CD8-positive, alpha-beta memory T cell (primary cell): ENCODE measurements at regions not wholly inside any gene's neighbourhood (a gene's known extent, or its start where the extent isn't known, plus 50 kb on each side); places are given as distances from the start of the nearest gene placed in this dataset.

ENCODE experiments used
- CTCF ChIA-PET: fragments of 350-600 bp; sonication (Branson Sonifier 250); formaldehyde crosslinking; loops from one replicate; lab custom pipeline; 2021; ENCODE audit warnings: antibody characterized with exemption; lab: Charles Lee
- POLR2A ChIA-PET: fragments of 350-600 bp; sonication (Branson Sonifier 250); formaldehyde crosslinking; loops from one replicate; lab custom pipeline; 2021; ENCODE audit warnings: antibody characterized with exemption; lab: Charles Lee
- DNase-seq, 5 donors: peaks; one replicate each; pipeline versions ENCODE4 v3.0.0 to v3.0.0-alpha.2; 2020 to 2022; ENCODE audit warnings: mixed read lengths in 1 of 5
- H3K27ac ChIP-seq: one replicate; pipeline ENCODE4 v1.7.0; 2013; ENCODE audit warnings: low read depth, mild to moderate bottlenecking, low read length, moderate library complexity
- H3K27me3 ChIP-seq: 2 replicates; pipeline ENCODE4 v1.7.0; 2013; ENCODE audit warnings: low read length, mild to moderate bottlenecking; ENCODE audit not compliant: insufficient read depth, poor library complexity, severe bottlenecking
- H3K36me3 ChIP-seq: 2 replicates; pipeline ENCODE4 v1.7.0; 2013; ENCODE audit warnings: mild to moderate bottlenecking, low read length, moderate library complexity; ENCODE audit not compliant: insufficient read depth
- H3K4me1 ChIP-seq: 2 replicates; pipeline ENCODE4 v1.7.0; 2013; ENCODE audit warnings: mild to moderate bottlenecking, low read length, moderate library complexity; ENCODE audit not compliant: insufficient read depth
- H3K4me3 ChIP-seq: 2 replicates; pipeline ENCODE4 v1.7.0; 2013; ENCODE audit warnings: mild to moderate bottlenecking, low read length
- H3K9me3 ChIP-seq: 2 replicates; pipeline ENCODE4 v1.7.0; 2013; ENCODE audit warnings: mild to moderate bottlenecking, low read length
- H3K27ac Mint-ChIP-seq, 8 donors: one replicate each; pipeline ENCODE4 v1.8.0; 2020 to 2021; ENCODE audit warnings: mixed read lengths in 8 of 8, mild to moderate bottlenecking in 6 of 8, inconsistent platforms in 3 of 8, moderate library complexity in 3 of 8
- H3K27me3 Mint-ChIP-seq, 2 donors: one replicate each; pipeline ENCODE4 v1.8.0; 2020 to 2021; ENCODE audit warnings: mixed read lengths in 2 of 2, mild to moderate bottlenecking in 1 of 2, moderate library complexity in 1 of 2
- H3K36me3 Mint-ChIP-seq, 3 donors: one replicate each; pipeline ENCODE4 v1.8.0; 2020 to 2021; ENCODE audit warnings: mixed read lengths in 3 of 3, inconsistent platforms in 1 of 3, mild to moderate bottlenecking in 1 of 3
- H3K4me1 Mint-ChIP-seq, 3 donors: one replicate each; pipeline ENCODE4 v1.8.0; 2020 to 2021; ENCODE audit warnings: mixed read lengths in 3 of 3, inconsistent platforms in 1 of 3, mild to moderate bottlenecking in 1 of 3
- H3K4me3 Mint-ChIP-seq, 7 donors: one replicate each; pipeline ENCODE4 v1.8.0; 2020 to 2021; ENCODE audit warnings: mixed read lengths in 7 of 7, mild to moderate bottlenecking in 6 of 7, moderate library complexity in 4 of 7, inconsistent platforms in 2 of 7
- H3K9me3 Mint-ChIP-seq, 5 donors: one replicate each; pipeline ENCODE4 v1.8.0; 2020 to 2022; ENCODE audit warnings: mixed read lengths in 5 of 5, mild to moderate bottlenecking in 3 of 5, moderate library complexity in 2 of 5, inconsistent platforms in 1 of 5

- CTCF ChIA-PET, result no interaction called here
- H3K4me3 Mint-ChIP-seq, result no peak overlapping the region
- no peaks in the 10 kb centered on the region for H3K36me3 ChIP-seq
These were observed 218.8 kb upstream of the C11orf87 start for GRCh38 chr11:109203176-109203575.

GRCh38 chr11:109205312-109205711 is 216.7 kb upstream of the C11orf87 start:
- H3K4me3 Mint-ChIP-seq, result no peak overlapping the region

More at GRCh38 chr11:109203176-109203575, 218.8 kb upstream of the C11orf87 start:
- no peaks in the 10 kb centered on the region for H3K4me1 Mint-ChIP-seq
- H3K9me3 ChIP-seq, result no peaks in the 10 kb centered on the region
- POLR2A ChIA-PET, result no interaction called here
- H3K27ac ChIP-seq, result no peak overlapping the region
- no peaks in the 10 kb centered on the region for H3K27me3 ChIP-seq
- peaks cover under 1 to 8% (median 2%) of the 10 kb centered on the region in 5 donors for H3K9me3 Mint-ChIP-seq
- H3K27me3 Mint-ChIP-seq, result no peaks in the 10 kb centered on the region
- H3K27ac Mint-ChIP-seq, result no peak overlapping the region
- no peaks in the 10 kb centered on the region for H3K36me3 Mint-ChIP-seq
- H3K4me3 ChIP-seq, result no peak overlapping the region
- DNase-seq, result no peak
- H3K4me1 ChIP-seq, result no peaks in the 10 kb centered on the region

GRCh38 chr11:109208121-109208520 is 213.9 kb upstream of the C11orf87 start:
- Histone ChIP-seq H3K27me3 (no peaks in the 10 kb centered on the region), H3K4me1 (no peaks in the 10 kb centered on the region), H3K36me3 (no peaks in the 10 kb centered on the region), H3K9me3 (no peaks in the 10 kb centered on the region), H3K4me3 (no peak overlapping the region), H3K27ac (no peak overlapping the region)
- Mint-ChIP-seq H3K36me3 (no peaks in the 10 kb centered on the region), H3K4me1 (no peaks in the 10 kb centered on the region), H3K27ac (no peak overlapping the region), H3K27me3 (no peaks in the 10 kb centered on the region), H3K4me3 (no peak overlapping the region), H3K9me3 (peaks cover 2 to 15% (median 6%) of the 10 kb centered on the region in 5 donors)
- no peak for DNase-seq
- ChIA-PET POLR2A (no interaction called here), CTCF (no interaction called here)

More at GRCh38 chr11:109205312-109205711, 216.7 kb upstream of the C11orf87 start:
- no peaks in the 10 kb centered on the region for H3K4me1 ChIP-seq
- DNase-seq, result no peak
- ChIA-PET POLR2A (no interaction called here), CTCF (no interaction called here)
- Mint-ChIP-seq H3K36me3 (no peaks in the 10 kb centered on the region), H3K27ac (no peak overlapping the region), H3K9me3 (peaks cover 2 to 10% (median 4%) of the 10 kb centered on the region in 5 donors), H3K27me3 (no peaks in the 10 kb centered on the region), H3K4me1 (no peaks in the 10 kb centered on the region)
- H3K27me3 ChIP-seq, result no peaks in the 10 kb centered on the region
- no peak overlapping the region for H3K27ac ChIP-seq
- no peaks in the 10 kb centered on the region for H3K9me3 ChIP-seq
- no peak overlapping the region for H3K4me3 ChIP-seq
- no peaks in the 10 kb centered on the region for H3K36me3 ChIP-seq

- Mint-ChIP-seq H3K4me1 (no peaks in the 10 kb centered on the region), H3K4me3 (no peak overlapping the region), H3K27ac (no peak overlapping the region), H3K9me3 (peaks cover 2 to 15% (median 6%) of the 10 kb centered on the region in 5 donors), H3K27me3 (no peaks in the 10 kb centered on the region), H3K36me3 (no peaks in the 10 kb centered on the region)
- ChIA-PET CTCF (no interaction called here), POLR2A (no interaction called here)
- Histone ChIP-seq H3K27ac (no peak overlapping the region), H3K4me1 (no peaks in the 10 kb centered on the region), H3K9me3 (no peaks in the 10 kb centered on the region), H3K36me3 (no peaks in the 10 kb centered on the region), H3K27me3 (no peaks in the 10 kb centered on the region), H3K4me3 (no peak overlapping the region)
- no peak for DNase-seq
These were observed 212.4 kb upstream of the C11orf87 start for GRCh38 chr11:109209572-109209971.

GRCh38 chr11:109221190-109221589 is 200.8 kb upstream of the C11orf87 start:
- no peaks in the 10 kb centered on the region for H3K27me3 Mint-ChIP-seq
- DNase-seq, result no peak
- ChIA-PET POLR2A (no interaction called here), CTCF (no interaction called here)
- no peak overlapping the region for H3K27ac Mint-ChIP-seq
- H3K36me3 Mint-ChIP-seq, result no peaks in the 10 kb centered on the region
- Histone ChIP-seq H3K9me3 (no peaks in the 10 kb centered on the region), H3K27ac (no peak overlapping the region), H3K4me3 (no peak overlapping the region), H3K36me3 (no peaks in the 10 kb centered on the region), H3K4me1 (no peaks in the 10 kb centered on the region), H3K27me3 (no peaks in the 10 kb centered on the region)
- H3K9me3 Mint-ChIP-seq, result peaks cover 4 to 15% (median 11%) of the 10 kb centered on the region in 5 donors
- H3K4me3 Mint-ChIP-seq, result no peak overlapping the region
- no peaks in the 10 kb centered on the region for H3K4me1 Mint-ChIP-seq

- H3K4me3 Mint-ChIP-seq, result no peak overlapping the region
- no peaks in the 10 kb centered on the region for H3K9me3 ChIP-seq
- H3K9me3 Mint-ChIP-seq, result peaks cover 6 to 15% (median 14%) of the 10 kb centered on the region in 5 donors
- CTCF ChIA-PET, result no interaction called here
- POLR2A ChIA-PET, result no interaction called here
- no peaks in the 10 kb centered on the region for H3K27me3 ChIP-seq
- no peaks in the 10 kb centered on the region for H3K36me3 Mint-ChIP-seq
- no peaks in the 10 kb centered on the region for H3K27me3 Mint-ChIP-seq
- no peak overlapping the region for H3K4me3 ChIP-seq
- H3K4me1 Mint-ChIP-seq, result no peaks in the 10 kb centered on the region
- no peaks in the 10 kb centered on the region for H3K4me1 ChIP-seq
- no peak overlapping the region for H3K27ac ChIP-seq
- H3K36me3 ChIP-seq, result no peaks in the 10 kb centered on the region
- no peak overlapping the region for H3K27ac Mint-ChIP-seq
- no peak for DNase-seq
These were observed 199.2 kb upstream of the C11orf87 start for GRCh38 chr11:109222761-109223160.

GRCh38 chr11:109223451-109223850 is 198.5 kb upstream of the C11orf87 start:
- H3K4me3 Mint-ChIP-seq, result no peak overlapping the region
- H3K27ac Mint-ChIP-seq, result no peak overlapping the region
- H3K4me1 Mint-ChIP-seq, result no peaks in the 10 kb centered on the region
- peaks cover 6 to 14% (median 13%) of the 10 kb centered on the region in 5 donors for H3K9me3 Mint-ChIP-seq
- H3K36me3 ChIP-seq, result no peaks in the 10 kb centered on the region
- H3K27ac ChIP-seq, result no peak overlapping the region
- ChIA-PET POLR2A (no interaction called here), CTCF (no interaction called here)
- no peaks in the 10 kb centered on the region for H3K36me3 Mint-ChIP-seq
- H3K27me3 Mint-ChIP-seq, result no peaks in the 10 kb centered on the region
- no peaks in the 10 kb centered on the region for H3K27me3 ChIP-seq
- no peak overlapping the region for H3K4me3 ChIP-seq
- H3K9me3 ChIP-seq, result no peaks in the 10 kb centered on the region
- DNase-seq, result no peak
- H3K4me1 ChIP-seq, result no peaks in the 10 kb centered on the region

GRCh38 chr11:109229682-109230081 is 192.3 kb upstream of the C11orf87 start:
- no peaks in the 10 kb centered on the region for H3K27me3 Mint-ChIP-seq
- Histone ChIP-seq H3K27ac (no peak overlapping the region), H3K36me3 (no peaks in the 10 kb centered on the region), H3K4me1 (no peaks in the 10 kb centered on the region), H3K9me3 (no peaks in the 10 kb centered on the region), H3K27me3 (no peaks in the 10 kb centered on the region), H3K4me3 (no peak overlapping the region)
- no peak for DNase-seq
- H3K9me3 Mint-ChIP-seq, result peaks cover 0 to 7% (median 3%) of the 10 kb centered on the region in 5 donors
- no peak overlapping the region for H3K4me3 Mint-ChIP-seq
- H3K27ac Mint-ChIP-seq, result no peak overlapping the region
- ChIA-PET POLR2A (no interaction called here), CTCF (no interaction called here)
- no peaks in the 10 kb centered on the region for H3K36me3 Mint-ChIP-seq
- no peaks in the 10 kb centered on the region for H3K4me1 Mint-ChIP-seq

- H3K36me3 ChIP-seq, result no peaks in the 10 kb centered on the region
- no peak overlapping the region for H3K27ac Mint-ChIP-seq
- H3K9me3 ChIP-seq, result no peaks in the 10 kb centered on the region
- H3K27ac ChIP-seq, result no peak overlapping the region
- H3K4me3 ChIP-seq, result no peak overlapping the region
- no peaks in the 10 kb centered on the region for H3K4me1 Mint-ChIP-seq
- no peaks in the 10 kb centered on the region for H3K36me3 Mint-ChIP-seq
- no peak for DNase-seq
- POLR2A ChIA-PET, result no interaction called here
- peaks cover 0 to 7% (median 3%) of the 10 kb centered on the region in 5 donors for H3K9me3 Mint-ChIP-seq
- no peaks in the 10 kb centered on the region for H3K27me3 Mint-ChIP-seq
- no peaks in the 10 kb centered on the region for H3K4me1 ChIP-seq
- H3K27me3 ChIP-seq, result no peaks in the 10 kb centered on the region
- H3K4me3 Mint-ChIP-seq, result no peak overlapping the region
- CTCF ChIA-PET, result no interaction called here
These were observed 185.8 kb upstream of the C11orf87 start for GRCh38 chr11:109236188-109236587.
